Kidney (tissue), 13 donors: ENCODE measurements at regions not wholly inside any gene's neighbourhood (a gene's known extent, or its start where the extent isn't known, plus 50 kb on each side); places are given as distances from the start of the nearest gene placed in this dataset.

Source experiments
- DNase-seq, 5 donors: peaks; one replicate each; pipeline ENCODE4 v3.0.0-alpha.2; 2013 to 2020
- FAIRE-seq: peaks from 2 replicates; lab custom pipeline; 2012; peaks lifted over from hg19 to GRCh38; lab: Jason Lieb, UNC
- H3K27ac ChIP-seq, 2 donors: one replicate each; pipeline ENCODE4 v1.7.0; 2013; ENCODE audit warnings: low read depth in 2 of 2, low read length in 2 of 2, inconsistent platforms in 1 of 2
- H3K27me3 ChIP-seq: one replicate; pipeline ENCODE4 v1.7.1; 2013; ENCODE audit warnings: low read length, inconsistent platforms; ENCODE audit not compliant: control insufficient read depth, insufficient read depth
- H3K36me3 ChIP-seq, 3 donors: one replicate each; pipeline versions ENCODE4 v1.7.0 to v1.7.1; 2013; ENCODE audit warnings: low read length in 3 of 3, control low read depth in 1 of 3, inconsistent platforms in 1 of 3; ENCODE audit not compliant: insufficient read depth in 3 of 3, control insufficient read depth in 2 of 3
- H3K4me1 ChIP-seq, 3 donors: one replicate each; pipeline versions ENCODE4 v1.7.0 to v1.7.1; 2013; ENCODE audit warnings: low read length in 3 of 3, inconsistent platforms in 1 of 3, low read depth in 1 of 3; ENCODE audit not compliant: control insufficient read depth in 2 of 3, insufficient read depth in 2 of 3
- H3K4me3 ChIP-seq, 3 donors: one replicate each; pipeline versions ENCODE4 v1.7.0 to v1.8.1; 2013; ENCODE audit warnings: low read length in 3 of 3, control low read depth in 1 of 3, inconsistent platforms in 1 of 3
- H3K9ac ChIP-seq, 3 donors: one replicate each; pipeline versions ENCODE4 v1.7.0 to v1.7.1; 2013; ENCODE audit warnings: low read length in 3 of 3, control low read depth in 1 of 3, inconsistent platforms in 1 of 3
- H3K9me3 ChIP-seq, 3 donors: one replicate each; pipeline versions ENCODE4 v1.7.0 to v1.7.1; 2013; ENCODE audit warnings: low read length in 3 of 3, control low read depth in 1 of 3, inconsistent platforms in 1 of 3; ENCODE audit not compliant: control insufficient read depth in 2 of 3, insufficient read depth in 1 of 3
- CTCF ChIP-seq: IDR thresholded peaks from 3 replicates; pipeline ENCODE4 v1.5.1; 2012; ENCODE audit warnings: mild to moderate bottlenecking, moderate library complexity, borderline replicate concordance; ENCODE audit not compliant: insufficient read depth; ENCODE audit errors: extremely low read depth
- intact Hi-C: fragments of 100-400 bp; cut with DNase I; formaldehyde crosslinking; loops from one replicate; pipeline ENCODE4 v1.11.1; 2022
- donor health status: control.
- donor health status: control.
- donor health status: control.
- donor health status: control.
- donor health status: control.
- donor health status: DM: yes; HTN: yes; CAD: no.
- donor health status: Normal renal cell carcinoma (clear cell type).

DNA sequence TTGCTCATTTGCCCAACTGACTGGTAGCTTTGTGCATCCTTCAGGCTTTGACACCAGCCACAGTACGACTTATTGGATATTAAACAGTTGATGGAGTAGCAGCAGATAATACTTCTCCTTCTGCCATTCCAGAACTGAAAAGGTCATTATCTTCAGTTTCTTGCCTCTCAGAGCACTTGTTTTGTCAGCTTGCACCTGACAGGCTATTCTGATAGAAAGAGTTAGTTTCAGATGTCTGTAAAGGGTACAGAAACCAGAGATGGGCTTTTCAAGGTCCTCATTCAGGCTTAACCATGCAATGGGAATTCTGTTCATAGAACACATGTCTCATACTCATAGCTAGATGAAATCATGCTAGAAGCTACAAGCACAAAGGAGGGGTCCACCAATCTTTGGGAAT is 367.2 kb downstream of the OTOL1 start:
- intact Hi-C loops: no loop called here
- FAIRE-seq: no peak
- no peaks in the 10 kb centered on the region for H3K4me1 ChIP-seq

DNA sequence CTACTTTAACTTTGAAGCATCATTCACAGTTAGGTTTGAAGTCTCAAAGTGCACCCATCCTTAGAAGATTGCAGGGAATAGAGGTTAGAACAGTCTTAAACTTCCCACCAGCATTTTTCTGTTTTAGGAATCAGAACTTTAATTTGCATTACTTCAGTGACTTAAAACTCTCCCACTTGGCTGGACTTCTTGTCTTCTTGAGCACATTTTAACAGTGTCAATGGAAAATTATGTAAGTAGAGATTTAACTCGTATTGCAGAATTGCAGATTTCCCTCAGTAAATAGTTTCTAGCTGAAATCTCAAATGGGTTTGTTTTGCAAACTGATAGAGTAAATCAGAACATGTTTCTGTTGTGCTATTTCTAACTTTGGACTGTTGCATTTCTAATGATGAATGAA is 369.6 kb downstream of the OTOL1 start:
- intact Hi-C loops: no loop called here
- H3K36me3 ChIP-seq: no peaks in the 10 kb centered on the region
- H3K4me3 ChIP-seq: no peak overlapping the region
- no peak overlapping the region for H3K9ac ChIP-seq
- H3K9me3 ChIP-seq: no peaks in the 10 kb centered on the region
- DNase-seq: no peak
- TF ChIP-seq CTCF: no peak
- H3K27me3 ChIP-seq: no peaks in the 10 kb centered on the region
- no peak overlapping the region for H3K27ac ChIP-seq
- no peak for FAIRE-seq
- H3K4me1 ChIP-seq: no peaks in the 10 kb centered on the region

More for the DNA sequence above, 367.2 kb downstream of the OTOL1 start:
- DNase-seq: no peak
- no peaks in the 10 kb centered on the region for H3K27me3 ChIP-seq
- H3K4me3 ChIP-seq: no peak overlapping the region
- H3K36me3 ChIP-seq: no peaks in the 10 kb centered on the region
- H3K9ac ChIP-seq: no peak overlapping the region
- no peak for TF ChIP-seq CTCF
- no peak overlapping the region for H3K27ac ChIP-seq
- no peaks in the 10 kb centered on the region for H3K9me3 ChIP-seq

DNA sequence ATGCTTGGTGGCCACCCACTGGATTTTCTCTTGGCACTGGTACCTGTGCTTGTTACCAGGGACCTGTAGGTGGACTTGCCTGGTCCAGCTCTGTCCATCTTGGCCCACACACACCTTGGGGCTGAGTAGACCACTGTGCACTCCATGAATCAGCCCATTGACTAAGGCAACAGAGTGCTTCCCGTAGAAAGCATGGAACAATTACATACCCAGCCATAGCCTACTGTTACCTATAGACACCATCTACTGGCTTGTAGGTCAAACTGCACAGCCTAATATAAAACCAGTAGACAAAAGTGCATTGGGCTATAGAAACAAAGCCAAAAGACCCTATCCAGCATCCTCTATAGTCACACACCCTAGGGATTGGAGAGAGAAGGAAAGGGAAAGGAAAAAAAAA is 378.9 kb downstream of the OTOL1 start:
- peaks cover 0 to 3% (median 0%) of the 10 kb centered on the region in 3 donors for H3K4me1 ChIP-seq
- intact Hi-C loops: no loop called here

More for the DNA sequence above, 378.9 kb downstream of the OTOL1 start:
- Histone ChIP-seq H3K4me3 (no peak overlapping the region), H3K27me3 (no peaks in the 10 kb centered on the region), H3K27ac (no peak overlapping the region), H3K9me3 (no peaks in the 10 kb centered on the region), H3K9ac (no peak overlapping the region), H3K36me3 (no peaks in the 10 kb centered on the region)
- no peak for TF ChIP-seq CTCF
- DNase-seq: no peak
- FAIRE-seq: no peak
